Chondrocyte (in vitro differentiated cells): ENCODE measurements at regions not wholly inside any gene's neighbourhood (a gene's known extent, or its start where the extent isn't known, plus 50 kb on each side); places are given as distances from the start of the nearest gene placed in this dataset.

ENCODE experiments used
- DNase-seq: peaks from one replicate; pipeline ENCODE4 v3.0.0; 2021; ENCODE audit warnings: mixed read lengths, low spot score
- H3K27ac Mint-ChIP-seq: one replicate; pipeline ENCODE4 v1.8.0; 2021; ENCODE audit warnings: mild to moderate bottlenecking, moderate library complexity, mixed read lengths; ENCODE audit not compliant: unreplicated experiment
- H3K27me3 Mint-ChIP-seq: 2 replicates; pipeline ENCODE4 v1.8.0; 2021; ENCODE audit warnings: low read depth, mixed read lengths
- H3K36me3 Mint-ChIP-seq: 2 replicates; pipeline ENCODE4 v1.8.0; 2021; ENCODE audit warnings: low read depth, mixed read lengths
- H3K4me1 Mint-ChIP-seq: 2 replicates; pipeline ENCODE4 v1.8.0; 2021; ENCODE audit warnings: low read depth, mild to moderate bottlenecking, mixed read lengths
- H3K4me3 Mint-ChIP-seq: one replicate; pipeline ENCODE4 v1.8.0; 2021; ENCODE audit warnings: mild to moderate bottlenecking, moderate library complexity, mixed read lengths; ENCODE audit not compliant: unreplicated experiment
- H3K9me3 Mint-ChIP-seq: 2 replicates; pipeline ENCODE4 v1.8.0; 2021; ENCODE audit warnings: low read depth, mixed read lengths
- TF ChIP-seq, protein P1 (sequence below): fragments of 200-600 bp; sonication (generic); IDR thresholded peaks from 2 replicates; pipeline ENCODE4 v1.5.0; 2021; ENCODE audit warnings: antibody characterized with exemption, mild to moderate bottlenecking, moderate library complexity

DNA sequence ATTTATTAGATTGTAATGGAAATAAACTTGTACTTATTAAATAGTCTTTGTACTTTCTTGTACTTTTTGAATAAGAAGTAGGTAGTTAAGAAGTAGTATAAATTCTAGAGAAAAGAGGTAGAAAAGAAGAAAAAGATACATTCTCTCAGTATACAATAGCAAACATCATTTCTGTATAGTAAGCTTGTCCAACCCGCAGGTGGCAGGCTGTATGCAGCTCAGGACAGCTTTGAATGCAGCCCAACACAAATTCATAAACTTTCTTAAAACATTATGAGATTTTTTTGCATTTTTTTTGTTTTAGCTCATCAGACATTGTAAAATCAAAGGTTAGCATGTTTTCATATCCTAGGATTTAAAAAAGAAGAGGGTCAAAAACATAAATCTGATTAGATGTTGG lies 441.6 kb downstream of the DTHD1 start:
- H3K27ac Mint-ChIP-seq, result no peak overlapping the region
- TF ChIP-seq, protein P1, sequence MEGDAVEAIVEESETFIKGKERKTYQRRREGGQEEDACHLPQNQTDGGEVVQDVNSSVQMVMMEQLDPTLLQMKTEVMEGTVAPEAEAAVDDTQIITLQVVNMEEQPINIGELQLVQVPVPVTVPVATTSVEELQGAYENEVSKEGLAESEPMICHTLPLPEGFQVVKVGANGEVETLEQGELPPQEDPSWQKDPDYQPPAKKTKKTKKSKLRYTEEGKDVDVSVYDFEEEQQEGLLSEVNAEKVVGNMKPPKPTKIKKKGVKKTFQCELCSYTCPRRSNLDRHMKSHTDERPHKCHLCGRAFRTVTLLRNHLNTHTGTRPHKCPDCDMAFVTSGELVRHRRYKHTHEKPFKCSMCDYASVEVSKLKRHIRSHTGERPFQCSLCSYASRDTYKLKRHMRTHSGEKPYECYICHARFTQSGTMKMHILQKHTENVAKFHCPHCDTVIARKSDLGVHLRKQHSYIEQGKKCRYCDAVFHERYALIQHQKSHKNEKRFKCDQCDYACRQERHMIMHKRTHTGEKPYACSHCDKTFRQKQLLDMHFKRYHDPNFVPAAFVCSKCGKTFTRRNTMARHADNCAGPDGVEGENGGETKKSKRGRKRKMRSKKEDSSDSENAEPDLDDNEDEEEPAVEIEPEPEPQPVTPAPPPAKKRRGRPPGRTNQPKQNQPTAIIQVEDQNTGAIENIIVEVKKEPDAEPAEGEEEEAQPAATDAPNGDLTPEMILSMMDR, result no peak
- H3K4me3 Mint-ChIP-seq, result no peak overlapping the region
- no peaks in the 10 kb centered on the region for H3K4me1 Mint-ChIP-seq
- H3K36me3 Mint-ChIP-seq, result no peaks in the 10 kb centered on the region
- no peaks in the 10 kb centered on the region for H3K9me3 Mint-ChIP-seq
- no peaks in the 10 kb centered on the region for H3K27me3 Mint-ChIP-seq
- no peak for DNase-seq

DNA sequence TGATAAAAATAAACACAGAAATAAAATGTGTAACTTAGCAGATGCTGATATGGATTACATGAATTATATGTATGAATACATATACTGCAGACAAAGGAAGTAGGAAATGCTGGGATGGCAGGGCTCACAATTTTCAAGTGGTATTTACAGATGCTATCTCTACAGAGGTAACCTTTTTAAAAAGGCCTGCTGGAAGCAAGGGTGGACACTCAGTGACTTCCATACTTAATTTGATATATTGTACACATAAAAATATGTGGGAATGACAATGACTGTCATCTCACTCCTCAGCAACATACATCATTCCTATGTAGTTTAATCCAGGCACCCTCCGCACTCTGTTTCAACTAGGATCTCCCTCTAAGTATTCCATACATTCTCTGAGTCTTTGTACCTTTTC lies 452.9 kb downstream of the DTHD1 start:
- no peaks in the 10 kb centered on the region for H3K27me3 Mint-ChIP-seq
- TF ChIP-seq, protein P1, result no peak
- peaks cover 9% of the 10 kb centered on the region for H3K9me3 Mint-ChIP-seq
- H3K4me3 Mint-ChIP-seq, result no peak overlapping the region
- H3K27ac Mint-ChIP-seq, result no peak overlapping the region
- no peaks in the 10 kb centered on the region for H3K36me3 Mint-ChIP-seq
- DNase-seq, result no peak
- no peaks in the 10 kb centered on the region for H3K4me1 Mint-ChIP-seq

DNA sequence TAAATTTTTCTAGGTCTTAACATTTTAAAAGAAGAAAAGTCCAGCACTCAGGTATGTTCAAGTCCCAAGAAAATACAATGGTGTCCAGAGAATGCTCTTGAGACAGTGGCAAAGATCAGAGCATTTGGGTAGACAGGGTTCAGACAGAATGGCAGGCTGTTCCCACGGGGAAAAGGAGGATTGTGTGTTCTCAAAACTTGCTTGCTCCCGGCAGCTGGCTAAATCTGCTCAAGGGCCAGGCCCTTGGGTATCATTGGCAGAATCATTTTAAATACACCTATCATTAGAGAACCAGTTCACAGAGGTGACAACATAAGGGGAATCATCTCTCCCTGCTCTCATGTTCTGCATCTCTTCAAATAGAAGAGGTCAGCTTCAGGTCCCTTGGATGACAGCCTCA lies 456.3 kb downstream of the DTHD1 start:
- no peaks in the 10 kb centered on the region for H3K9me3 Mint-ChIP-seq
- peaks cover 1% of the 10 kb centered on the region for H3K27me3 Mint-ChIP-seq
- TF ChIP-seq, protein P1, result no peak
- no peak overlapping the region for H3K27ac Mint-ChIP-seq
- no peak overlapping the region for H3K4me3 Mint-ChIP-seq
- no peak for DNase-seq
- no peaks in the 10 kb centered on the region for H3K4me1 Mint-ChIP-seq
- no peaks in the 10 kb centered on the region for H3K36me3 Mint-ChIP-seq

DNA sequence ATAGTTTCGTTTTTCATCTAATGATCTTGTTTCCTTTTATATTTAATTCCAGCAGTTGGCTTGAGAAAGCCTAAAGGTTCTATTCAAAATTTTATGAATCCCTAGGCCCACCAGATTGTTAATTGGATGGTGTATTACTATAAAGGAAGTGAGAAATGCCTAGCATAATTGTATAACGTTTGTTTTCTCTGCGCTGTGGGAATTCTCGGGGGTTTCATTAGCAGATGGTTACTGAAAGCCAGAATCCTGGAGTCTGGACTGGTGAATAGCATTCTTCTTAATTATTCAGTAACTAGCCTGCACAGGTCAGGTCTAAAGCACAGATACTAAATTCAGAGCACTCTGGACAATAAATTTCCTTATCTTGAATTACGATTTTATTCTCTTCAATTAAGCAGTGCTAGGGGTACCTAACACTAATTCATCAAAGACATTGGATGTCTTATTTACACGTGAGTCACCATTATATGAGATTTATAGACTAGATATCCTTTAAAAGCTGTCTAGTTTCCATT lies 459.4 kb downstream of the DTHD1 start:
- TF ChIP-seq, protein P1, result no peak
- H3K27ac Mint-ChIP-seq, result no peak overlapping the region
- peaks cover 4% of the 10 kb centered on the region for H3K9me3 Mint-ChIP-seq
- H3K36me3 Mint-ChIP-seq, result no peaks in the 10 kb centered on the region
- peaks cover 1% of the 10 kb centered on the region for H3K27me3 Mint-ChIP-seq
- H3K4me1 Mint-ChIP-seq, result no peaks in the 10 kb centered on the region
- DNase-seq, result no peak
- no peak overlapping the region for H3K4me3 Mint-ChIP-seq

DNA sequence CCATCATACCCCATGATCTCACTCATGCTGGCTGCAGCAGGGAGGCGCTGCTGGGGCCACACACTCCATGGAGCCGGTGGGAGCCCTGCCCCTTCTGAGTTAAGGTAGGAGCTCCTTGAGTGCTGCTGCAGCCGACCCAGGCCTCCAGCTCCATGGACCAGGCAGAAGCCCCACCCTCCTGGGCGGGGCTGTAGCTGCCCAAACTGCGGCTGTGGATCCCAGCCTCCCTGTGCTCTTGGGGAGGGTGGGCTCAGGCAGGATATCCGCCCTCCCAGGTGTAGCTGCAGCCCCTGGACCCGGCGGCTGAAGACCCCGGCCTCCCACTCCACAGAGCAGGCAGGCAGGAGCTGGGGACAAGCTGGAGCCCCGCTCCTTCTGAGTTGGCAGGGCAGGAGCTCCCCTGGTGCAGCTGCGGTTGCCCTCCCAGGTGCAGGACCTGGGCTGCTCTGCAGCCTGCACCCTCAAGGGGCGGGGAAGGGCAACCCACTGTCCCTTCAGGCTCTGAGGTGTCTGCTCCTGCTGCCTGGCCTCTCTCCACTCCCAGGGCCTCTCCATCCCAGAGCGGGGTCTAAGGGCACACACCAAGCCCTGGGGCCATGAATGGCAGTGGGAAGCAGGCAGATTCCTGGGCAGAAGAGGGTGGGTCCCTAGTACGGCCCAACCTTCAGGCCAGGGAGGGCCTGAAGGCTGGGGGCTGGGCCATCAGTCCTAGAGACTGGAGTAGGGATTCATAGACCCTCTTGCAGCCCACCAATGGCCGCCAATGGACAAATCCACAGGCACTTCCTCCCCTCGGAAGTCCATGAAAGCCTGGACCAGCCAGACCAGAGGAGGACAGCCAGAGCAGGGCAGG lies 466.1 kb downstream of the DTHD1 start:
- DNase-seq, result no peak
- TF ChIP-seq, protein P1, result no peak
- no peak overlapping the region for H3K27ac Mint-ChIP-seq
- H3K4me3 Mint-ChIP-seq, result no peak overlapping the region
- H3K4me1 Mint-ChIP-seq, result no peaks in the 10 kb centered on the region
- H3K36me3 Mint-ChIP-seq, result no peaks in the 10 kb centered on the region
- peaks cover 2% of the 10 kb centered on the region for H3K27me3 Mint-ChIP-seq
- H3K9me3 Mint-ChIP-seq, result peaks cover 4% of the 10 kb centered on the region
